GM12874 (cell line): ENCODE measurements at regions not wholly inside any gene's neighbourhood (a gene's known extent, or its start where the extent isn't known, plus 50 kb on each side); places are given as distances from the start of the nearest gene placed in this dataset.

Experiments
- CTCF ChIP-seq: IDR thresholded peaks from 2 replicates; pipeline ENCODE4 v1.5.1; 2011; ENCODE audit warnings: low read depth, mild to moderate bottlenecking, control low read depth, low read length, moderate library complexity; ENCODE audit not compliant: insufficient read depth

GRCh38 chr2:15784106-15784885 lies 156.1 kb upstream of the MYCN start:
- TF ChIP-seq CTCF = no peak

GRCh38 chr2:15784886-15785801 lies 155.2 kb upstream of the MYCN start:
- TF ChIP-seq CTCF = no peak

- no peak for TF ChIP-seq CTCF
These were observed 154.2 kb upstream of the MYCN start for GRCh38 chr2:15786003-15786654.

GRCh38 chr2:15786901-15787300 lies 153.4 kb upstream of the MYCN start:
- TF ChIP-seq CTCF = no peak

- no peak for TF ChIP-seq CTCF
These were observed 152.6 kb upstream of the MYCN start for GRCh38 chr2:15787535-15788454.

- no peak for TF ChIP-seq CTCF
These were observed 151.9 kb upstream of the MYCN start for GRCh38 chr2:15788455-15788829.

- no peak for TF ChIP-seq CTCF
These were observed 151.5 kb upstream of the MYCN start for GRCh38 chr2:15788830-15789229.
